Fibroblast of pulmonary artery (primary cell): ENCODE measurements at regions not wholly inside any gene's neighbourhood (a gene's known extent, or its start where the extent isn't known, plus 50 kb on each side); places are given as distances from the start of the nearest gene placed in this dataset.

ENCODE experiments used
- DNase-seq: peaks from one replicate; pipeline ENCODE4 v3.0.0-alpha.2; 2010; ENCODE audit warnings: low read depth
- H3K4me3 ChIP-seq: replicated peaks from 2 replicates; pipeline ENCODE4 v1.5.1; 2011; ENCODE audit warnings: low read depth, mild to moderate bottlenecking, control low read depth, low read length, moderate library complexity
- CTCF ChIP-seq: IDR thresholded peaks from 2 replicates; pipeline ENCODE4 v1.5.1; 2011; ENCODE audit warnings: mild to moderate bottlenecking, control low read depth, low read length, inconsistent platforms; ENCODE audit errors: missing control alignments

DNA sequence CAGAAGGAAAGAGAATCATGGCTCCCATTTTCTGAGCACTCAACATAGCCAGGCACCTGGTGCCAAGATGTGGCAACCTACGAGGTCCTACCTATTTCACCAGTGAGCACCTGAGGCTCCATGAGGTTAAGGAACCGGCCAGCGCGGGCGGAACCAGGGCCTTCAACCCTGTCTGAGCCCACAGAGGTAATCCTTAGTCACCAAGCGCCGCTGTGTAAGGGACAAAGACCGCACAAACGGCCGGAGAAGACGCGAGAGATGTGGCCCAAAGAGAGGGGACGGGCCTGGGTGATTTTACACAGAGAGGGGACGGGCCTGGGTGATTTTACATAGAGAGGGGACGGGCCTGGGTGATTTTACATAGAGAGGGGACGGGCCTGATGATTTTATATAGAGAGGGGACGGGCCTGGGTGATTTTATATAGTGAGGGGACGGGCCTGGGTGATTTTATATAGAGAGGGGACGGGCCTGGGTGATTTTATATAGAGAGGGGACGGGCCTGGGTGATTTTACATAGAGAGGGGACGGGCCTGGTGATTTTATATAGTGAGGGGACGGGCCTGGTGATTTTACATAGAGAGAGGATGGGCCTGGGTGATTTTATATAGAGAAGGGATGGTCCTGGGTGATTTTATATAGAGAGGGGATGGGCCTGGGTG lies 114.2 kb downstream of the SMIM20 start:
- DNase-seq: no peak
- no peak overlapping the region for H3K4me3 ChIP-seq
- no peak for TF ChIP-seq CTCF

DNA sequence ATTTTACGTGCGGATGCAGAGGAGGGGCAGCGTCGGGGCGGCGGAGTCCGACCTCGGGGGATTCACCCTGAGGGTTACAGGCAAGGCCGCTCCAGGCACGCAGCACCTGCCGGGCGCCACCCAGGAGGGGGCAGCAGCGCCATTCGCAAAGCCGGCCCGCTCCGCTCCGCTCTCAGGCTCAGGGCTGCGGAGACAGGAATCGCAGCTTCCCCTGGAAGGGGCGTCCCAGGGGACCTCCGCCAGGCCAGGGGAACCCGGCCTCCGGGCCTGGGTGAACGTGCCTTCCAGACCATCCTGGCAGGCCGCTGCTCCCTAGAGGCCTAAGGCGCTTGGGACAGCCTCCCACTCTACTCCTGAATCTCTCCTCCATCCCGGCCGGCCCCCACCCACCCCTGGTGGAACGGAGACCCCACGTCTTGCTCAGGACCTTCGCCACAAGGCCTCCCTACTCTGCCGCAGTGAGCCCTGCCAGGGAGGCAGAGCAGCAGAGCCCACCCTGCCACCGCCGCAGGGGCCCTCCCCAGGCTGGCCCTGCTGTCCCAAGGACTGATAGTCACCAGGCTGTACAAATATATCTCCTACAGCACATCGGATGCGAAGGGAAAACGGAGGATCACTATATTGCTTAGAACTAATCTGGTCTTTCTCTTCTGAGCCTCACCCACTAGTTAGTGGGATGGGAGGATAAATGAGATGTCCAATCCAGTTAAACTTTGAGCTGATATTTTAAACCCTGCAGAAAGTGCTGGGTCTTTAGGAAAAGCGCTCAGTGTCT lies 115.0 kb downstream of the SMIM20 start:
- H3K4me3 ChIP-seq: no peak overlapping the region
- DNase-seq: peak; percentile 66
- peak; percentile 75 for TF ChIP-seq CTCF

- H3K4me3 ChIP-seq: no peak overlapping the region
- no peak for DNase-seq
- TF ChIP-seq CTCF: no peak
Observed at GRCh38 chr4:26029568-26030131, 115.6 kb downstream of the SMIM20 start.

GRCh38 chr4:26030260-26030667 lies 116.2 kb downstream of the SMIM20 start:
- no peak for DNase-seq
- no peak for TF ChIP-seq CTCF
- no peak overlapping the region for H3K4me3 ChIP-seq

DNA sequence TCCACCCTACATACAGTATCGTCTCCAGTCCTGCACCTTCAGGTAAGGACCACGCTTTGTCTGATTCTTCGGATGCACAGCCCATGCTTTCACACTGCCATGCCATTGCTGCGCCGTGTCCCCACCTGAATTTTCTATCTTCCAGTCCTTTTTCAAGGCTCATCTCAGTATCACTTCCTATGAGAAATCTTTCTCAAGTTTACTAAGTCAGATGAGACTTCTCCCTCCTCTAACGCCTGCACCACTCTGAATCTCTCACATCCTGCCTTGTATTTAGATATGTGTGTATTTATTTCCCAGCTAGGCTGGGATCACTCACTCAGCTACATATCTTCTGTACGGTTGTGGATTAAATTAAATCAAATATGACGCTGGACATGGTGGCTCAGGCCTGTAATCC lies 116.8 kb downstream of the SMIM20 start:
- no peak for TF ChIP-seq CTCF

DNA sequence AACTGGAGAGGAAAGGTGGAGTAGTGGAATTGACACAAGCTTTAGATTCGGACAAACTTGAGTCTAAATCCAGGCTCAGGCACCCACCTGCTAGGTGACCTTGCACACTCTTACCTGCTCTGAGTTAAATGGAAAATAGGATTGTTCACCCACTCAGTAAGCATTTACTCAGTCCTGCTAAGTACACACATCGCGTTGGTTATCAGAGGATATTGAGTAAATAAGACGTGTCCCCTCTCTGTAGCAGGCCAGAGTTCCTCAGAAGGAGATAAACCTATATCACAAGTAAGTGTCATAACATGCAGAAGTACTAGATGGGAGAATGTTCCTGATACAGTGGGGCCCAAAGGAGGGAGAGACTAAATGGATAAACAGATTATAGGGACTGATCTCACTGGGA lies 117.7 kb downstream of the SMIM20 start:
- TF ChIP-seq CTCF: no peak
- H3K4me3 ChIP-seq: no peak overlapping the region
- DNase-seq: no peak

More for the DNA sequence above, 116.8 kb downstream of the SMIM20 start:
- H3K4me3 ChIP-seq: no peak overlapping the region
- no peak for DNase-seq
